ENCODE measurements at regions not wholly inside any gene's neighbourhood (a gene's known extent, or its start where the extent isn't known, plus 50 kb on each side); places are given as distances from the start of the nearest gene placed in this dataset.

DNA sequence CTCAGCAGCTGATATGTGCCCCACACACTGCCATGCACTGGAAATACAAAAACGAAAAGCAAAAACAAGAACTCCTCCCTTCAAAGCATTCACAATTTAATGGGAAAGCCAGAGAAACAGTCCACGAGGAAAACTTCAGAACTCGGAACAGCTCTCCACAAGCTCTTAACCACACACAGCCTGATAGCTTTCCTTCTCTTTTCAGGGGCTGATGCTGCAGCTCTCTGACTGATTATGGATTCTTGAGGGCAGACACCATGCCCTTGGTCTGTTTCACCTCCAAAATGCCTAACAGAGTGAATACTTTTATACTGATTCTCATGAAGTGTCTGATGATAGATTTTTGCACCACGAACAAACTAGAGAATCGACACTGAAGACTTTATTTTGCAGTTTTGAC is 282.1 kb downstream of the CD83 start:
- TF ChIP-seq, protein P1, sequence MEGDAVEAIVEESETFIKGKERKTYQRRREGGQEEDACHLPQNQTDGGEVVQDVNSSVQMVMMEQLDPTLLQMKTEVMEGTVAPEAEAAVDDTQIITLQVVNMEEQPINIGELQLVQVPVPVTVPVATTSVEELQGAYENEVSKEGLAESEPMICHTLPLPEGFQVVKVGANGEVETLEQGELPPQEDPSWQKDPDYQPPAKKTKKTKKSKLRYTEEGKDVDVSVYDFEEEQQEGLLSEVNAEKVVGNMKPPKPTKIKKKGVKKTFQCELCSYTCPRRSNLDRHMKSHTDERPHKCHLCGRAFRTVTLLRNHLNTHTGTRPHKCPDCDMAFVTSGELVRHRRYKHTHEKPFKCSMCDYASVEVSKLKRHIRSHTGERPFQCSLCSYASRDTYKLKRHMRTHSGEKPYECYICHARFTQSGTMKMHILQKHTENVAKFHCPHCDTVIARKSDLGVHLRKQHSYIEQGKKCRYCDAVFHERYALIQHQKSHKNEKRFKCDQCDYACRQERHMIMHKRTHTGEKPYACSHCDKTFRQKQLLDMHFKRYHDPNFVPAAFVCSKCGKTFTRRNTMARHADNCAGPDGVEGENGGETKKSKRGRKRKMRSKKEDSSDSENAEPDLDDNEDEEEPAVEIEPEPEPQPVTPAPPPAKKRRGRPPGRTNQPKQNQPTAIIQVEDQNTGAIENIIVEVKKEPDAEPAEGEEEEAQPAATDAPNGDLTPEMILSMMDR (IDR thresholded peaks at IDR 0.05 in 4 of 5, conservative IDR thresholded peaks at IDR 0.05 in 1 of 5), result no peak
- no peak for TF ChIP-seq POLR2A (IDR thresholded peaks at IDR 0.05)
